ENCODE measurements at regions not wholly inside any gene's neighbourhood (a gene's known extent, or its start where the extent isn't known, plus 50 kb on each side); places are given as distances from the start of the nearest gene placed in this dataset.

DNA sequence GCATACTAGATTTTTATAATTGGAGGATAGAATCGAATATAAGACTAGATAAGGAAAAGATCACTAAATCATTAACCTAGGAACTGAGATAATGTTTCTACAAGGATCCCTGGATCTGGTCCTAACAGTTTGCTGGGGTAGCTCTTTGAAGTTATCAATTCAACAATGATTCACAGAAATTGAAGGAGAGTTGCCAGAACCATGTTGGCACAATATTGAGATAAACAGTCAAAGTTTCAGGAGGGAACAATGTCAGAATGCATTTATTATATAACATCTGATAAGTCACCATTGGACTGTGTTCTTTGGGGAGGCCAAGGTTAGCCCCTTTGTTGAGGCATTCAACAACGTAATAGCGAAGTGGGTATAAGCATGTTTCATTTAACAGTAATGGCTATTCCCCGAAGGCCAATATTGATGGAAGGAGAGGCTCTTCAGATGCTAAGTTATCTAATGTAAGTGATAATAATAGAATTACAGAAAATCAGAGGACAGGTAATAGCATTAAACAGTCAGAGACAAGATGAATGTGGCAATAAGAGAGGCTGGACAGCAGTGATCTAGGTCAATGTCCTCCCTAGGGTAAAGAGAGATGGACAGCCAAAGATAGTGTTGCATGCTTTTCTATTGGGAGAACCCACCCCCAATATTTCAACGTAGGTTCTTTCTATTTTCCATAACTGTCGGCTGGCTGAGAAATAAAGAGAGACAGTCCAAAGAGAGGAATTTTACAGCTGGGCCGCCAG lies 604.8 kb upstream of the GYPC start:
- Histone ChIP-seq H3K27me3 (ENCODE audit: control insufficient read depth in 1 of 2, insufficient read depth in 2 of 2, low read length in 2 of 2) (no peaks in the 10 kb centered on the region), H3K4me2 (ENCODE audit: low read depth, low read length) (no peak overlapping the region), H4K20me1 (ENCODE audit: insufficient read depth, low read length) (no peaks in the 10 kb centered on the region), H3K9ac (ENCODE audit: insufficient read depth, low read depth, low read length) (no peak overlapping the region), H2AFZ (ENCODE audit: low read length) (no peak overlapping the region), H3K4me1 (ENCODE audit: insufficient read depth, low read length) (no peaks in the 10 kb centered on the region), H3K4me3 (replicated peaks in 1 of 3; ENCODE audit: insufficient read depth in 1 of 3, low read depth in 2 of 3, low read length in 3 of 3) (no peak overlapping the region), H3K9me3 (ENCODE audit: low read length) (peaks cover 95% of the 10 kb centered on the region), H3K36me3 (replicated peaks in 1 of 2; ENCODE audit: control insufficient read depth in 1 of 2, insufficient read depth in 2 of 2, low read length in 2 of 2) (no peaks in the 10 kb centered on the region), H3K27ac (ENCODE audit: extremely low read length, insufficient read depth, low read length) (no peak overlapping the region), H3K79me2 (ENCODE audit: insufficient read depth, low read length) (no peaks in the 10 kb centered on the region)
- CTCF ChIA-PET (ENCODE audit: low intra/inter-chr PET ratio, low total read pairs): no interaction called here
- in situ Hi-C loops (cut with HindIII; ENCODE audit: extremely low pct_ligation_motif_present, low pct_unique_long_range_greater_than_20kb): no loop called here
- intact Hi-C loops (cut with micrococcal nuclease; ENCODE audit: unreplicated experiment): no loop called here
- BruUV-seq (replicated peaks): no TSS peak
- POLR2A ChIA-PET: no interaction called here
- DNase-seq (ENCODE audit: low spot score) (no peak), ATAC-seq (no peak), FAIRE-seq (no peak)
- 36% methylated on average over 7 of the region's 7 CpGs for WGBS (ENCODE audit: low lambda C conversion rate)
- TF ChIP-seq CTCF (CRISPR knock-in tag; IDR thresholded peaks at IDR 0.05) (no peak), ARNT2 (CRISPR knock-in tag; IDR thresholded peaks at IDR 0.05; ENCODE audit: low read depth) (no peak), KLF16 (CRISPR knock-in tag; IDR thresholded peaks at IDR 0.05) (no peak), KLF11 (CRISPR knock-in tag; IDR thresholded peaks at IDR 0.05) (no peak), PLRG1 (conservative IDR thresholded peaks at IDR 0.05) (no peak), AKAP8 (CRISPR knock-in tag; IDR thresholded peaks at IDR 0.05) (no peak), ZBTB1 (CRISPR knock-in tag; IDR thresholded peaks at IDR 0.05; ENCODE audit: borderline replicate concordance) (no peak), FOXO1 (CRISPR knock-in tag; IDR thresholded peaks at IDR 0.05) (no peak), ZFP37 (CRISPR knock-in tag; IDR thresholded peaks at IDR 0.05; ENCODE audit: borderline replicate concordance) (no peak), SUZ12 (IDR thresholded peaks at IDR 0.05; ENCODE audit: low read depth, low read length) (no peak), MLX (CRISPR knock-in tag; IDR thresholded peaks at IDR 0.05) (no peak)
- TF ChIP-seq, protein P1, sequence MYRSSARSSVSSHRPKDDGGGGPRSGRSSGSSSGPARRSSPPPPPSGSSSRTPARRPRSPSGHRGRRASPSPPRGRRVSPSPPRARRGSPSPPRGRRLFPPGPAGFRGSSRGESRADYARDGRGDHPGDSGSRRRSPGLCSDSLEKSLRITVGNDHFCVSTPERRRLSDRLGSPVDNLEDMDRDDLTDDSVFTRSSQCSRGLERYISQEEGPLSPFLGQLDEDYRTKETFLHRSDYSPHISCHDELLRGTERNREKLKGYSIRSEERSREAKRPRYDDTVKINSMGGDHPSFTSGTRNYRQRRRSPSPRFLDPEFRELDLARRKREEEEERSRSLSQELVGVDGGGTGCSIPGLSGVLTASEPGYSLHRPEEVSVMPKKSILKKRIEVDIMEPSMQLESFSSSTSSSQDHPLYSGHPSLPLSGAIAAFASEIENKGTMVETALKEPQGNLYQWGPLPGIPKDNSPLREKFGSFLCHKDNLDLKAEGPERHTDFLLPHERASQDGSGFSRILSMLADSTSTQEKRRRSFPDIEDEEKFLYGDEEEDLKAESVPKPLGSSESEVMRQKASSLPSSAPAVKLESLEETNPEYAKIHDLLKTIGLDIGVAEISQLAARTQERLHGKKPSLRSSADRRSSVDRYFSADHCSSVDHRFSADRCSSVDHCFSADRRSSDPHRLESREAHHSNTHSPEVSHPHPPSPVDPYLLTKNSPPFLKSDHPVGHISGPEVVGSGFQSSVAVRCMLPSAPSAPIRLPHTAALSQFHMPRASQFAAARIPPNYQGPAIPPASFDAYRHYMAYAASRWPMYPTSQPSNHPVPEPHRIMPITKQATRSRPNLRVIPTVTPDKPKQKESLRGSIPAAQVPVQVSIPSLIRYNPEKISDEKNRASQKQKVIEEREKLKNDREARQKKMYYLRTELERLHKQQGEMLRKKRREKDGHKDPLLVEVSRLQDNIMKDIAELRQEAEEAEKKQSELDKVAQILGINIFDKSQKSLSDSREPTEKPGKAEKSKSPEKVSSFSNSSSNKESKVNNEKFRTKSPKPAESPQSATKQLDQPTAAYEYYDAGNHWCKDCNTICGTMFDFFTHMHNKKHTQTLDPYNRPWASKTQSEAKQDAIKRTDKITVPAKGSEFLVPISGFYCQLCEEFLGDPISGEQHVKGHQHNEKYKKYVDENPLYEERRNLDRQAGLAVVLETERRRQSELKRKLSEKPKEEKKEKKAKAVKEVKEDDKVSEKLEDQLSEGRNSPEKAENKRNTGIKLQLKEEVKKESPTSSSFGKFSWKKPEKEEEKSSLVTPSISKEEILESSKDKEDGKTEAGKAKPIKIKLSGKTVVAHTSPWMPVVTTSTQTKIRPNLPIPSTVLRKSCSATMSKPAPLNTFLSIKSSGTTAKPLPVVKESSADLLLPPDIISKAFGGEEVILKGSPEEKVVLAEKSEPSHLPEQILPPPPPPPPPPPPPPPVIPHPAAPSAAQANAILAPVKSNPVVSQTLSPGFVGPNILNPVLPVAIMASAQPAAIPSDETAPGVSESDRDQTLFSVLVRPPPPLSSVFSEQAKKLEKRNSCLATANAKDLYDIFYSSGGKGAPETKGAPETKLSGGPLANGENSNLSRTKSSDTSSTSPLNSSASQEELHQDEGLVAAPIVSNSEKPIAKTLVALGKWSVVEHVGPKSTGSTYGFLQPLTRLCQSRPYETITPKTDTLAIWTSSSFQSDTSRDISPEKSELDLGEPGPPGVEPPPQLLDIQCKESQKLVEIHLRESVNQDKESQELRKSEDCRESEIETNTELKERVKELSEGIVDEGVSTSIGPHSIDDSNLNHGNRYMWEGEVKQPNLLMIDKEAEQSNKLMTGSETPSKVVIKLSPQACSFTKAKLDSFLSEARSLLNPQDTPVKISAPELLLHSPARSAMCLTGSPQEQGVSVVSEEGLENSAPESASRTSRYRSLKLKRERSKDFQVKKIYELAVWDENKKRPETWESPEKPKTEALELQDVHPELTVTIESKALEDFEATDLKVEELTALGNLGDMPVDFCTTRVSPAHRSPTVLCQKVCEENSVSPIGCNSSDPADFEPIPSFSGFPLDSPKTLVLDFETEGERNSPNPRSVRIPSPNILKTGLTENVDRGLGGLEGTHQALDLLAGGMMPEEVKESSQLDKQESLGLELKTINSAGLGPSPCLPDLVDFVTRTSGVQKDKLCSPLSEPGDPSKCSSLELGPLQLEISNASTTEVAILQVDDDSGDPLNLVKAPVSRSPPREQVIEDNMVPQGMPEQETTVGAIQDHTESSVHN (CRISPR knock-in tag; IDR thresholded peaks at IDR 0.05): no peak
- TF ChIP-seq, protein P2, sequence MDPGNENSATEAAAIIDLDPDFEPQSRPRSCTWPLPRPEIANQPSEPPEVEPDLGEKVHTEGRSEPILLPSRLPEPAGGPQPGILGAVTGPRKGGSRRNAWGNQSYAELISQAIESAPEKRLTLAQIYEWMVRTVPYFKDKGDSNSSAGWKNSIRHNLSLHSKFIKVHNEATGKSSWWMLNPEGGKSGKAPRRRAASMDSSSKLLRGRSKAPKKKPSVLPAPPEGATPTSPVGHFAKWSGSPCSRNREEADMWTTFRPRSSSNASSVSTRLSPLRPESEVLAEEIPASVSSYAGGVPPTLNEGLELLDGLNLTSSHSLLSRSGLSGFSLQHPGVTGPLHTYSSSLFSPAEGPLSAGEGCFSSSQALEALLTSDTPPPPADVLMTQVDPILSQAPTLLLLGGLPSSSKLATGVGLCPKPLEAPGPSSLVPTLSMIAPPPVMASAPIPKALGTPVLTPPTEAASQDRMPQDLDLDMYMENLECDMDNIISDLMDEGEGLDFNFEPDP (CRISPR knock-in tag; conservative IDR thresholded peaks at IDR 0.05): no peak

Measured in HepG2 (cell line).